Esophagus muscularis mucosa (tissue), 4 donors: ENCODE measurements at regions not wholly inside any gene's neighbourhood (a gene's known extent, or its start where the extent isn't known, plus 50 kb on each side); places are given as distances from the start of the nearest gene placed in this dataset.

Experiments
- DNase-seq: peaks from one replicate; pipeline ENCODE4 v3.0.0-alpha.2; 2017; ENCODE audit errors: extremely low spot score
- H3K27ac ChIP-seq, 4 donors: fragments of 200-600 bp; sonication (generic); replicated peaks in 1 of 4; 1 replicate in 3 of 4; 2 replicates in 1 of 4; pipeline ENCODE4 v1.5.1; 2016 to 2019; ENCODE audit warnings: mild to moderate bottlenecking in 1 of 4
- H3K27me3 ChIP-seq, 4 donors: fragments of 200-600 bp; sonication (generic); one replicate each; pipeline versions ENCODE4 v1.5.1 to v1.6.0; 2016 to 2019
- H3K36me3 ChIP-seq, 4 donors: fragments of 200-600 bp; sonication (generic); one replicate each; pipeline ENCODE4 v1.5.1; 2016 to 2019
- H3K4me1 ChIP-seq, 4 donors: fragments of 200-600 bp; sonication (generic); one replicate each; pipeline ENCODE4 v1.5.1; 2016 to 2019
- H3K4me3 ChIP-seq, 4 donors: fragments of 200-600 bp; sonication (generic); 1 replicate in 2 of 4; 2 replicates in 2 of 4; pipeline ENCODE4 v1.5.1; 2016 to 2019; ENCODE audit warnings: mild to moderate bottlenecking in 4 of 4, moderate library complexity in 1 of 4
- H3K9me3 ChIP-seq, 4 donors: fragments of 200-600 bp; sonication (generic); 1 replicate in 3 of 4; 2 replicates in 1 of 4; pipeline ENCODE4 v1.5.1; 2016 to 2019
- EP300 ChIP-seq: sonication (generic); formaldehyde crosslinking; IDR thresholded peaks from one replicate; pipeline ENCODE4 v1.6.1; 2017; ENCODE audit warnings: antibody characterized with exemption
- POLR2A ChIP-seq: fragments of 450-650 bp; IDR thresholded peaks from one replicate; pipeline ENCODE4 v1.6.1; 2017; ENCODE audit warnings: antibody characterized with exemption, moderate library complexity, mild to moderate bottlenecking, low read depth
- POLR2AphosphoS5 ChIP-seq, 2 donors: sonication (generic); formaldehyde crosslinking; IDR thresholded peaks; one replicate each; pipeline ENCODE4 v1.6.1; 2017; ENCODE audit warnings: antibody characterized with exemption in 2 of 2
- WGBS: methylation state at CpG from one replicate; pipeline ENCODE4 v1.1.5; 2018; 5-methylcytosine and 5-hydroxymethylcytosine counted together
- intact Hi-C: fragments of 100-400 bp; cut with DNase I; formaldehyde crosslinking; loops from one replicate; pipeline ENCODE4 v1.15.1; 2023
- TF ChIP-seq, protein P1 (sequence below), 3 experiments: fragments of 200-600 bp in 2 of 3; fragments of 450-650 bp in 1 of 3; sonication (generic) in 2 of 3; IDR thresholded peaks; one replicate each; pipeline ENCODE4 v1.5.1; 2017 to 2019; ENCODE audit warnings: antibody characterized with exemption in 3 of 3, mild to moderate bottlenecking in 2 of 3, moderate library complexity in 1 of 3

- intact Hi-C loops, result no loop called here
- Histone ChIP-seq H3K4me1 (peaks cover 21 to 49% (median 41%) of the 10 kb centered on the region in 4 donors), H3K36me3 (no peaks in the 10 kb centered on the region), H3K27ac (no peak overlapping the region), H3K27me3 (no peaks in the 10 kb centered on the region), H3K9me3 (no peaks in the 10 kb centered on the region), H3K4me3 (no peak overlapping the region)
- no peak for DNase-seq
- TF ChIP-seq POLR2A, result no peak
- TF ChIP-seq, protein P1, sequence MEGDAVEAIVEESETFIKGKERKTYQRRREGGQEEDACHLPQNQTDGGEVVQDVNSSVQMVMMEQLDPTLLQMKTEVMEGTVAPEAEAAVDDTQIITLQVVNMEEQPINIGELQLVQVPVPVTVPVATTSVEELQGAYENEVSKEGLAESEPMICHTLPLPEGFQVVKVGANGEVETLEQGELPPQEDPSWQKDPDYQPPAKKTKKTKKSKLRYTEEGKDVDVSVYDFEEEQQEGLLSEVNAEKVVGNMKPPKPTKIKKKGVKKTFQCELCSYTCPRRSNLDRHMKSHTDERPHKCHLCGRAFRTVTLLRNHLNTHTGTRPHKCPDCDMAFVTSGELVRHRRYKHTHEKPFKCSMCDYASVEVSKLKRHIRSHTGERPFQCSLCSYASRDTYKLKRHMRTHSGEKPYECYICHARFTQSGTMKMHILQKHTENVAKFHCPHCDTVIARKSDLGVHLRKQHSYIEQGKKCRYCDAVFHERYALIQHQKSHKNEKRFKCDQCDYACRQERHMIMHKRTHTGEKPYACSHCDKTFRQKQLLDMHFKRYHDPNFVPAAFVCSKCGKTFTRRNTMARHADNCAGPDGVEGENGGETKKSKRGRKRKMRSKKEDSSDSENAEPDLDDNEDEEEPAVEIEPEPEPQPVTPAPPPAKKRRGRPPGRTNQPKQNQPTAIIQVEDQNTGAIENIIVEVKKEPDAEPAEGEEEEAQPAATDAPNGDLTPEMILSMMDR (IDR thresholded peaks at IDR 0.05), result no peak
- TF ChIP-seq EP300, result no peak
- TF ChIP-seq POLR2AphosphoS5 (IDR thresholded peaks at IDR 0.05), result no peak
Measured at GRCh38 chr6:56364431-56364826, 117.0 kb upstream of the COL21A1 start.

GRCh38 chr6:56363796-56364430 lies 116.5 kb upstream of the COL21A1 start:
- no peak overlapping the region for H3K27ac ChIP-seq
- WGBS, result 86% methylated on average over 5 of the region's 5 CpGs
- no peaks in the 10 kb centered on the region for H3K36me3 ChIP-seq
- TF ChIP-seq, protein P1 (IDR thresholded peaks at IDR 0.05), result no peak
- no peak for TF ChIP-seq EP300
- TF ChIP-seq POLR2A, result no peak
- no peak for TF ChIP-seq POLR2AphosphoS5 (IDR thresholded peaks at IDR 0.05)
- no peaks in the 10 kb centered on the region for H3K9me3 ChIP-seq
- H3K4me3 ChIP-seq, result no peak overlapping the region
- H3K27me3 ChIP-seq, result no peaks in the 10 kb centered on the region
- intact Hi-C loops, result no loop called here
- H3K4me1 ChIP-seq, result peaks cover 16 to 44% (median 38%) of the 10 kb centered on the region in 4 donors
- DNase-seq, result no peak

GRCh38 chr6:56361812-56362211 lies 114.4 kb upstream of the COL21A1 start:
- DNase-seq, result no peak
- no peaks in the 10 kb centered on the region for H3K36me3 ChIP-seq
- WGBS, result 76% methylated on average over 4 of the region's 4 CpGs
- peaks cover 2 to 27% (median 25%) of the 10 kb centered on the region in 4 donors for H3K4me1 ChIP-seq
- no peaks in the 10 kb centered on the region for H3K27me3 ChIP-seq
- intact Hi-C loops, result no loop called here
- H3K9me3 ChIP-seq, result no peaks in the 10 kb centered on the region
- peak; percentile 35 to 37 for TF ChIP-seq POLR2AphosphoS5 (IDR thresholded peaks at IDR 0.05)
- TF ChIP-seq, protein P1 (IDR thresholded peaks at IDR 0.05), result no peak
- no peak for TF ChIP-seq POLR2A
- H3K4me3 ChIP-seq, result no peak overlapping the region
- no peak overlapping the region for H3K27ac ChIP-seq

GRCh38 chr6:56359201-56359899 lies 112.0 kb upstream of the COL21A1 start:
- TF ChIP-seq, protein P1 (IDR thresholded peaks at IDR 0.05), result peak; percentile 85 to 90 (median 86)
- no peak for TF ChIP-seq POLR2AphosphoS5 (IDR thresholded peaks at IDR 0.05)
- no peaks in the 10 kb centered on the region for H3K36me3 ChIP-seq
- H3K27ac ChIP-seq, result no peak overlapping the region
- no peak for DNase-seq
- H3K9me3 ChIP-seq, result no peaks in the 10 kb centered on the region
- H3K4me3 ChIP-seq, result no peak overlapping the region
- intact Hi-C loops, result loop anchor here (2.0 to 10.0 kb wide), 3 partner anchors 235 to 485 kb away; no protein-coding TSS in a partner anchor
- peaks cover 2 to 22% (median 18%) of the 10 kb centered on the region in 4 donors for H3K4me1 ChIP-seq
- WGBS, result 29% methylated on average over 9 of the region's 9 CpGs
- no peaks in the 10 kb centered on the region for H3K27me3 ChIP-seq
